GM13977 (cell line): ENCODE measurements at regions not wholly inside any gene's neighbourhood (a gene's known extent, or its start where the extent isn't known, plus 50 kb on each side); places are given as distances from the start of the nearest gene placed in this dataset.
"Not testable (repeated sequence)": the region's sequence is repeated elsewhere in the genome, so short reads cannot be mapped to it uniquely, and the experiment has no call there.

Experiments
- DNase-seq: peaks from one replicate; pipeline ENCODE4 v3.0.0; 2012; ENCODE audit warnings: low spot score
- CTCF ChIP-seq: IDR thresholded peaks from 2 replicates; pipeline ENCODE4 v1.5.1; 2012; ENCODE audit warnings: mild to moderate bottlenecking, control low read depth; ENCODE audit not compliant: insufficient read depth; ENCODE audit errors: extremely low read depth, missing control alignments
- in situ Hi-C: fragments of 300-500 bp; cut with MboI; formaldehyde crosslinking; loops from one replicate; pipeline ENCODE4 v1.12.0; 2022; ENCODE audit warnings: low sequenced_read_pairs, low pct_unique_long_range_greater_than_20kb, mixed read lengths, inconsistent platforms; ENCODE audit not compliant: unreplicated experiment

GRCh38 chr7:46058086-46058823, 137.2 kb upstream of the IGFBP3 start:
- in situ Hi-C loops, result no loop called here
- no peak for TF ChIP-seq CTCF
- peak; percentile 11 for DNase-seq

GRCh38 chr7:46054915-46055314, 133.8 kb upstream of the IGFBP3 start:
- TF ChIP-seq CTCF, result no peak
- in situ Hi-C loops, result no loop called here
- DNase-seq, result no peak

- no peak for TF ChIP-seq CTCF
- no peak for DNase-seq
- in situ Hi-C loops, result no loop called here
Measured at GRCh38 chr7:46054272-46054671, 133.2 kb upstream of the IGFBP3 start.

- in situ Hi-C loops, result no loop called here
- TF ChIP-seq CTCF, result no peak
- DNase-seq, result no peak
Measured at GRCh38 chr7:46047581-46047980, 126.5 kb upstream of the IGFBP3 start.

GRCh38 chr7:46043338-46043737, 122.3 kb upstream of the IGFBP3 start:
- in situ Hi-C loops, DNase-seq: not testable (repeated sequence)

- in situ Hi-C loops, DNase-seq: not testable (repeated sequence)
Measured at GRCh38 chr7:46039813-46040212, 118.7 kb upstream of the IGFBP3 start.

GRCh38 chr7:46035166-46035565, 114.1 kb upstream of the IGFBP3 start:
- no peak for DNase-seq
- TF ChIP-seq CTCF, result no peak
- in situ Hi-C loops, result no loop called here
